ELF-1 (cell line): ENCODE measurements at regions not wholly inside any gene's neighbourhood (a gene's known extent, or its start where the extent isn't known, plus 50 kb on each side); places are given as distances from the start of the nearest gene placed in this dataset.

ENCODE experiments used
- DNase-seq: peaks from one replicate; pipeline ENCODE4 v3.0.0-alpha.2; 2016; ENCODE audit warnings: low read depth, low spot score

GRCh38 chr10:20405050-20405449 lies 492.1 kb downstream of the NEBL start:
- DNase-seq = no peak

DNA sequence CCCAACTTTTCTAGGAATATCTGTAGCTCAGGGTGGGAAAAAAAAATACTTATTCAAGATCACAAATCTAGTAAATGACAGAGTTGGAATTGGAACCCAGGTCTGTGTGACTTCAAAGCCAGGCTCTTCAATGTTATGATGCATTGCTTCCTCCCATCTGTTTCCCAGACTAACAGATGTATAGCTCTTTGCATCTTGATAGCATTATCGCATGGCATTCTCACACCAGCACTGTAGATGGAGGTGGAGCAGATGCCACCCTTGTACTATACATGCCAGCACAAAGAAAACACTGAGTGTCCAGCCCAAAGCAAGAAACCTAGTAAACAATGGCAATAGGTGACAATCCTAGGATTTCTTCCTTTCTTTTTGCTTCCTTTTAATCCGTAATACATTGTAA lies 497.3 kb downstream of the NEBL start:
- DNase-seq = no peak

DNA sequence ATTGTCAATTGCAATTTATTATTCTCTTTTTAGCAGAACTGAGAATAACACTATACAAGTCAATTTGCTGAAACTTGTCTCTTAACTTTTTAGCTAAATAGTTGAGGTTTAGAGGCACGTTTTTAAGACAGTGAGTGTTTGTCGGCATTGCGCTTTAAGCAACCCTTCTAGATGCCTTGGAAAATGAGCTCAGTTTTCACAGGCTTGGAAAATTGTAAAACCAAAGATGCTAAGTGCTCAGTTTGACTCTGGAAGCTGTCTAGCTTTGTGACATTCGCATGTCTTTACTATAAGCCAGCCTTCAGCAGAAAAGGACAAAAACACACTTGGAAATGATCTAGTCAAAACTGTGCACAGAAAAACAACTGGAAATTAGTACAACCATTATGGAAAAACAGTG lies 500.4 kb downstream of the NEBL start:
- DNase-seq = no peak

GRCh38 chr10:20396205-20396604 lies 500.9 kb downstream of the NEBL start:
- DNase-seq = no peak

DNA sequence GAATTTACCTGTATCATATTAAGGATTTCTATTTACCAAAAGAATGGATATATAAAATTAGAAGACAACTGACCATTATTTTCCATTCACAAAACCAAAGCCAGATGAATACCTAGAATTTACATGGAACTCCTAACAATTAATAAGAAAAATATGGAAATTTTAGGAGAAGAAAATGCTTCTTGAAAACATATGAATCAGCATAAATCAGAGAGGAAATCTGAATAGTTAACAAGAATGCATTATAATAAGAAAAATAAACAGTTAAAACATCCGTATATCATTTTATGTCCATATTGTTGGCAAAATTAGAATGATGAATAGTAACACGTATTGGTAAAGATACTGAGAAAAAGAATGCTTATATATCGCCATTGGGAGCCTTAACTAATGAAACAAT lies 505.5 kb downstream of the NEBL start:
- DNase-seq = no peak

DNA sequence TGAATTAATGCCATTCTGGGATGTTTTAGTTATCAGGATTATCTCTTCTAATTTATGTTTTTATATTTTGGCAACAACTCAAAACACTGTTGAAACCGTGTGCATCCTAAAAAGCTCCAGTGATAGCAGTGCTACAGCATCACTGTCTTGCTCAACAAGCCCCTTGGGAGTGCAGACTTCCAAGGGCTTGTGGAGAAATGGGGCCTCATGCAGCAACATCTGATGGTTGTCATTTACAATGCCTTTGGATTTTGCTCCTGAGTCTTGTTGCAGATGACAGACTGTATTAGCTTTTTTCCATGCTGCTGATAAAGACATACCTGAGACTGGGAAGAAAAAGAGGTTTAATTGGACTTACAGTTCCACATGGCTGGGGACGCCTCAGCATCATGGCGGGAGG lies 515.4 kb downstream of the NEBL start:
- no peak for DNase-seq

DNA sequence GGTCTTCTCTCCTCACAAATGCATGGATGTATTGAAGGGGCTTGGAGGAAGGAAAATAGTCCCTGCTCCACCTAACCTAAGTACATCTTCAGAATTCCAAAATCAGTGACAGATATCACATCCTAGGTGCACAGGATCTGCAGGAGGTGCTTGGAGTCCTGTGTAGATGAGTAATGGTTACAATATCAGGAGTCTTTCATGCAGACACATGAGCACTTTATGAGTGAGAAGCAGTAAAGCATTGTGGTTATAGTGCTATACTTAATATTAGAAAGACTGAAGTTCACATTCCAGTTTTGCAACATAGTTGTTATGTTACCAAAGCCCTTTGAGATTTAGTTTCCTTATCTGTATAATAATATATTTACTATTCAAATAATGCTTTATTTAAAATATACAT lies 516.7 kb downstream of the NEBL start:
- no peak for DNase-seq

DNA sequence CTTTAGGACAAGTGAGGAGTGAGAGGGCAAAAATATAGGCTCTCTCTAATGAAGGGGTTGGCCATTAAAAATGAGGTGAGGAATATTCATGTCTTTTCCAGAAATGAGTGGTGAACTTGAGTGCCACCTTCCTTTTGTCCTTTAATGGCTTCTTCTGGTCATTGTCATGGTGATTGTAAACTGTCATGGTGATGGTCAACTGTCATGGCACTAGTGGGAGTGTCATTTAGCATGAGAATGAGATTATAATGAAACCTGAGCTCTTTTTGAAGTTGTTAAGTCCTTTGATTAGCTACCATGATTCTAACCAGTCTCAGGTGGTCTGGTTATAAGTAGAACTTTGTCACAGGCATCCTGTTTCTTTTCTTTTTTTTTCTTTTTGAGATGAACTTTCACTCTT lies 524.4 kb downstream of the NEBL start:
- DNase-seq = peak; percentile 40

DNA sequence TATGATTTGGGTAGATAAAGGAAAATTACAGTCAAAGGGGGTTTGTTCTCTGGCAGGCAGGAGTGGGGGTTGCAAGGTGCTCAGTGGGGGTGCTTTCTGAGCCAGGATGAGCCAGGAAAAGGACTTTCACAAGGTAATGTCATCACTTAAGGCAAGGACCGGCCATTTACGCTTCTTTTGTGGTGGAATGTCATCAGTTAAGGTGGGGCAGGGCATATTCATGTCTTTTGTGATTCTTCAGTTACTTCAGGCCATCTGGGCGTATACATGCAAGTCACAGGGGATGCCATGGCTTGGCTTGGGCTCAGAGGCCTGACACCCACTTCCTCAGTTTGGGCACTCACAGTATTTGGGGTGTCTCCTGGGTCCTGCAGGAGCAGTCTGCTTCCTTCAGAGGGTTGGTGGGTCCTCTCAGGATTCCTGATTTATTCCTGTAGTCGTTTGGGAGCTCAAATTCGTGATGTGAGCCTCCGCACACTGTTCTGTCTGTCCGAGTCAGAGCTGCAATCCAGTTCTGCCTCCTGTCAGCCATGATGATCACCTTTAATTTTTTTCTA lies 526.1 kb downstream of the NEBL start:
- peak; percentile 68 for DNase-seq

DNA sequence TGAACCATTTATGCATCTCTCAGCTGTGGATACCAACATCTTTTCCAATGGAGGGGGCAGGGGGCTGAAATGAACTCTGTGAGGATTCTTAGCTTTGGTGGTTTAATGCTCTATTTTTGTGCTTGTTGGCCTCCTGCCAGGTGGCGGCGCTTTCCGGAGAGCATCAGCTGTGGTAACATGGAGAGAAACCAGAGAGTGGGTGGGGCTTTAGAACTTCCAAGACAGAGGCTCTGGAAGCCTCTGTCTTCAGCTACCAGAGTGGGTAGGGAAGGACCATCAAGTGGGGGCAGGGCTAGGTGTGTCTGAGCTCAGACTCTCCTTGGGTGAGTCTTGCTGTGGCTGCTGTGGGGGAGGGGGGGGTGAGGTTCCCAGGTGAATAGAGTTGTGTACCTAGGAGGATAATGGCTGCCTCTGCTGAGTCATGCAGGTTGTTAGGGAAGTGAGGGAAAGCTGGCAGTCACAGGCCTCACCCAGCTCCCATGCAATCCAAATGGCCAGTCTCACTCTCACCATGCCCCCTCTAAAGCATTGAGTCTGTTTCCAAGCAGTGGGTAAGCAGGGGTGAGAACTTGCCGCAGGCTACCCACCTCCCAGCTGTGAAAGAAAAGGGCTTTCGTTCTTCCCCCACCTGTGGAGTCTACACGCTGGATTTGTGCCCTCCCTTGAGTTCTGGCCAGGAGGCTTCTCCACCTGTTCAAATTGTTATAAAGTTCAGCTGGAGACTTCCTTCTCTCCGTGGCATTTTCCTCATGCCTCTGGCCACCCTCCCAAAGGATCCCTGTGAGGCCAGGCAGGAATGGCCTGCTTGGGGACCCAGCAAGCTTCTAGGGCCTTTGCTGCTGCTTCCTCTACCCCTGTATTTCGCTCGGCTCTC lies 527.0 kb downstream of the NEBL start:
- peak; percentile 88 for DNase-seq

- no peak for DNase-seq
Measured at GRCh38 chr10:20363684-20364083, 533.4 kb downstream of the NEBL start.

- no peak for DNase-seq
Measured at GRCh38 chr10:20355915-20356314, 539.7 kb downstream of the PLXDC2 start.

DNA sequence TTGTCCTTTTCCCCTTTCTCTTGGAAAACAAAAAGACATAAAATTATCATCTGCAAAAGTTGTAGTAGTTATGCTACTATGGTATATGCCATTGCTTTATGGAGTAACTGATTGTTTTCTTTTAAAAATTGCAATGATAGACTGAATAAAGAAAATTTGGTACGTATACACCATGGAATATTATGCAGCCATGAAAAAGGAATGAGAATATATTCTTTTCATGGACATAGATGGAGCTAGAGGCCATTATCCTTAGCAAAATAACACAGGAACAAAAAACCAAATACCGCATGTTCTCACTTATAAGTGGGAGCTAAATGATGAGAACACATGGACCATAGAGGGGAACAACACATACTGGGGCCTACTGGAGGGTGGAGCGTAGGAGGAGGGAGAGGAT lies 538.8 kb downstream of the PLXDC2 start:
- DNase-seq = no peak

DNA sequence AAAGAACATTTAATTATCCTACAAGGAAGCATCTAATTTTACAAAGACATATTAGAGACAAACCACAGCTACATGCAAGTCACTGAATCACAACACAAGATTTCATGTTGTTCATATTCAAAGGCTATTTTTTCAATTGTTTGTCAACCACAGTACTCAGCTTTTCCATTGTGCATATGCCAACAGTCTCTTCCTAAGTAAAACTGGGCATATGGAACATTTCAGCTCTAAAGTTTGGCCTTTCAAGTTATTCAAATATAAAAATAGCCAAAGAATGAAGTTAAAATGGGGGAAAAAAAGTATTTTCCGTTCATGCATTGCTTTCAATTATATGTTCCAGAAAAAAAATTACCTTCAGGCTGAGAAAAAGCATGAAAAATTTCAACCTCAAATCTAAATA lies 537.9 kb downstream of the PLXDC2 start:
- no peak for DNase-seq

- no peak for DNase-seq
Measured at GRCh38 chr10:20350509-20350908, 534.3 kb downstream of the PLXDC2 start.

DNA sequence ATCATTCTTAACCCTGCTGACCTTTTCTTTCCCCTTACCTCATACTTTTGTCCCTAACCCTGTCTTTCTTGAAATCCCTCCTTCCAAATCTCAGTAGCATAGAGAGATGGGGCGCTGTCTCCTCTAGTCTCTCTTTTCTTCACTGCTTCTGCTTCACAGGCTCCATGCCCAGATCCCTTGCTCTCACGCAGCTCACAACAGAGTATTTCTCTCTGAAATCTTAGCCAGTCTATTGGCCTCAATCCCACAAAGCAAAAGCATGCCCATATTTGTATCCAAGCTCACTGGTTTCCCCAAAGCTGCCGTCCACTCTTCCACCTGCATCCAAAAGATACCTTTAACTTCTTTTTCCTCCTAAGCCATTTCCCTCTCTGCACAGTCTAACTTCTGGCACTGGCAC lies 526.8 kb downstream of the PLXDC2 start:
- DNase-seq = no peak
